K562 (cell line): ENCODE measurements at regions not wholly inside any gene's neighbourhood (a gene's known extent, or its start where the extent isn't known, plus 50 kb on each side); places are given as distances from the start of the nearest gene placed in this dataset.

Source experiments
- ATAC-seq: fragments of 200-7000 bp; cut with Tn5 transposase; 3 replicates; pipeline ENCODE4 v1.9.1; 2020; ENCODE audit warnings: moderate library complexity
- BruUV-seq: library from RNA; stranded (reverse); fragments of 400-500 nt; replicated peaks from 2 replicates; lab custom pipeline; 2021; lab: Mats Ljungman, UMichigan
- CTCF ChIA-PET: fragments of 300-600 bp; formaldehyde crosslinking; extraction: SDS; loops from one replicate; lab custom pipeline; 2021; ENCODE audit warnings: low intra/inter-chr PET ratio; lab: Yijun Ruan, JAX
- POLR2A ChIA-PET: fragments of 300-600, 350-650 bp; sonication (Branson Sonifier 250); formaldehyde crosslinking; extraction: SDS; loops from one replicate; lab custom pipeline; 2021; ENCODE audit warnings: antibody characterized with exemption, inconsistent platforms; lab: Yijun Ruan, JAX
- DNase-seq, 4 experiments: peaks; one replicate each; pipeline versions ENCODE4 v3.0.0 to v3.0.0-alpha.2; 2011 to 2018; ENCODE audit warnings: low spot score in 3 of 4, mixed read lengths in 3 of 4; ENCODE audit errors: extremely low read depth in 1 of 4
- FAIRE-seq: peaks from 2 replicates; lab custom pipeline; 2011; peaks lifted over from hg19 to GRCh38; lab: Jason Lieb, UNC
- H2AFZ ChIP-seq: 2 replicates; pipeline ENCODE4 v1.6.0; 2011; ENCODE audit warnings: low read depth, low read length, control low read depth, inconsistent platforms
- H3K27ac ChIP-seq: fragments of 200-600 bp; 3 replicates; pipeline ENCODE4 v1.8.0; 2011; ENCODE audit warnings: low read depth, mild to moderate bottlenecking, control low read depth, inconsistent platforms, low read length, moderate library complexity, mixed read lengths; ENCODE audit errors: extremely low read depth
- H3K27me3 ChIP-seq, 2 experiments: fragments of 300-600 bp in 1 of 2; 2 replicates in 1 of 2; 3 replicates in 1 of 2; pipeline versions ENCODE4 v1.6.0 to v1.8.0; 2011; ENCODE audit warnings: inconsistent platforms in 2 of 2, low read length in 2 of 2, mild to moderate bottlenecking in 1 of 2, mixed read lengths in 1 of 2, moderate library complexity in 1 of 2; ENCODE audit not compliant: control insufficient read depth in 2 of 2, insufficient read depth in 2 of 2
- H3K36me3 ChIP-seq: fragments of 300-600 bp; 3 replicates; pipeline ENCODE4 v1.8.0; 2011; ENCODE audit warnings: mild to moderate bottlenecking, low read length, inconsistent platforms; ENCODE audit not compliant: control insufficient read depth, insufficient read depth
- H3K4me1 ChIP-seq, 2 experiments: fragments of 200-600 bp in 1 of 2; replicated peaks in 1 of 2; 2 replicates in 1 of 2; 3 replicates in 1 of 2; pipeline versions ENCODE4 v1.5.1 to v1.8.0; 2011; ENCODE audit warnings: inconsistent platforms in 2 of 2, low read length in 2 of 2, mild to moderate bottlenecking in 1 of 2, mixed read lengths in 1 of 2, moderate library complexity in 1 of 2; ENCODE audit not compliant: control insufficient read depth in 2 of 2, insufficient read depth in 2 of 2
- H3K4me2 ChIP-seq: 2 replicates; pipeline ENCODE4 v1.6.1; 2011; ENCODE audit warnings: low read length, control low read depth, inconsistent platforms, mixed read lengths; ENCODE audit not compliant: insufficient read depth
- H3K4me3 ChIP-seq: fragments of 200-600 bp; sonication (generic), shearing (Covaris generic); 2 replicates; pipeline ENCODE4 v1.5.1; 2016; ENCODE audit warnings: control low read depth, inconsistent platforms
- H3K79me2 ChIP-seq: fragments of 200-600 bp; 3 replicates; pipeline ENCODE4 v1.8.0; 2011; ENCODE audit warnings: low read length, inconsistent platforms; ENCODE audit not compliant: control insufficient read depth, insufficient read depth
- H3K9ac ChIP-seq, 2 experiments: 2 replicates each; pipeline versions ENCODE4 v1.6.0 to v1.6.1; 2011; ENCODE audit warnings: low read depth in 2 of 2, low read length in 2 of 2, control low read depth in 1 of 2, inconsistent platforms in 1 of 2, mild to moderate bottlenecking in 1 of 2, mixed read lengths in 1 of 2; ENCODE audit not compliant: insufficient read depth in 1 of 2
- H3K9me1 ChIP-seq: one replicate; pipeline ENCODE4 v1.6.0; 2011; ENCODE audit warnings: inconsistent platforms, mild to moderate bottlenecking, low read length, moderate library complexity; ENCODE audit not compliant: control insufficient read depth, insufficient read depth
- H3K9me3 ChIP-seq: replicated peaks from 2 replicates; pipeline ENCODE4 v1.5.1; 2011; ENCODE audit warnings: low read depth, low read length, inconsistent platforms; ENCODE audit not compliant: control insufficient read depth, insufficient read depth
- H4K20me1 ChIP-seq: replicated peaks from 2 replicates; pipeline ENCODE4 v1.6.1; 2011; ENCODE audit warnings: low read length, inconsistent platforms, mixed read lengths; ENCODE audit not compliant: control insufficient read depth, insufficient read depth
- ARID2 ChIP-seq: fragments of 450-650 bp; IDR thresholded peaks from 2 replicates; pipeline ENCODE4 v1.6.1; 2017; ENCODE audit warnings: antibody characterized with exemption, mild to moderate bottlenecking
- BCOR ChIP-seq: fragments of 450-650 bp; IDR thresholded peaks from 2 replicates; pipeline ENCODE4 v1.6.1; 2016
- C11orf30 ChIP-seq: fragments of 450-650 bp; IDR thresholded peaks from 2 replicates; pipeline ENCODE4 v1.6.1; 2016; ENCODE audit warnings: low read depth, mild to moderate bottlenecking
- DNMT1 ChIP-seq: fragments of 450-650 bp; IDR thresholded peaks from 2 replicates; pipeline ENCODE4 v1.6.1; 2016; ENCODE audit warnings: antibody characterized with exemption, mild to moderate bottlenecking
- E2F4 ChIP-seq: sonication (generic); formaldehyde crosslinking; IDR thresholded peaks from 2 replicates; pipeline ENCODE4 v1.8.0; 2022; ENCODE audit warnings: mild to moderate bottlenecking, low read depth, missing genetic modification reagents
- HMG20A ChIP-seq: fragments of 450-650 bp; formaldehyde crosslinking; conservative IDR thresholded peaks from 2 replicates; pipeline ENCODE4 v1.4.0; 2020; ENCODE audit warnings: mild to moderate bottlenecking, mixed read lengths
- HNRNPK ChIP-seq: fragments of 200-400 bp; formaldehyde crosslinking; IDR thresholded peaks from one replicate; pipeline ENCODE4 v1.6.1; 2018; ENCODE audit warnings: mild to moderate bottlenecking, low read depth, low read length; ENCODE audit not compliant: poor library complexity, severe bottlenecking
- IRF2 ChIP-seq: sonication (generic); formaldehyde crosslinking; IDR thresholded peaks from 2 replicates; pipeline ENCODE4 v1.8.1; 2022; ENCODE audit warnings: mild to moderate bottlenecking, missing genetic modification reagents
- MTA1 ChIP-seq: fragments of 450-650 bp; IDR thresholded peaks from 2 replicates; pipeline ENCODE4 v1.6.1; 2017; ENCODE audit warnings: borderline replicate concordance
- MTF1 ChIP-seq: fragments of 250-450 bp; sonication (Bioruptor Pico); IDR thresholded peaks from 2 replicates; pipeline ENCODE4 v1.9.0; 2021; ENCODE audit warnings: moderate library complexity, mild to moderate bottlenecking, inconsistent platforms, borderline replicate concordance
- NFIX ChIP-seq: fragments of 250-450 bp; sonication (Bioruptor Pico); IDR thresholded peaks from 2 replicates; pipeline ENCODE4 v1.4.0; 2020; ENCODE audit warnings: low read depth, mild to moderate bottlenecking, moderate library complexity
- PCBP2 ChIP-seq: fragments of 200-400 bp; formaldehyde crosslinking; IDR thresholded peaks from 2 replicates; pipeline ENCODE4 v1.6.1; 2018; ENCODE audit warnings: low read length, low read depth, mild to moderate bottlenecking, moderate library complexity; ENCODE audit not compliant: poor library complexity, severe bottlenecking
- PHB ChIP-seq: fragments of 250-450 bp; sonication (Bioruptor Pico); IDR thresholded peaks from 2 replicates; pipeline ENCODE4 v1.5.0; 2021
- PPARD ChIP-seq: fragments of 250-450 bp; sonication (Bioruptor Pico); IDR thresholded peaks from 2 replicates; pipeline ENCODE4 v1.8.0; 2022; ENCODE audit warnings: inconsistent platforms, mild to moderate bottlenecking, moderate library complexity
- SLC30A9 ChIP-seq: fragments of 250-450 bp; sonication (Bioruptor Pico); IDR thresholded peaks from 2 replicates; pipeline ENCODE4 v1.8.0; 2022; ENCODE audit warnings: mild to moderate bottlenecking, moderate library complexity
- TBP ChIP-seq: optimal IDR thresholded peaks from 2 replicates; pipeline ENCODE3; 2011; ENCODE audit warnings: low read depth, low read length, improper control_type of control experiment
- VEZF1 ChIP-seq: fragments of 200-800 bp; sonication (Bioruptor generic); IDR thresholded peaks from 2 replicates; pipeline ENCODE4 v1.6.1; 2017; ENCODE audit warnings: missing genetic modification characterization, missing compliant biosample characterization
- ZBTB1 ChIP-seq: sonication (generic); formaldehyde crosslinking; IDR thresholded peaks from 2 replicates; pipeline ENCODE4 v1.8.1; 2023; ENCODE audit warnings: missing genetic modification reagents, low read depth, mild to moderate bottlenecking, borderline replicate concordance
- ZNF121 ChIP-seq: sonication (generic); formaldehyde crosslinking; conservative IDR thresholded peaks from 2 replicates; pipeline ENCODE4 v1.8.0; 2022; ENCODE audit warnings: missing genetic modification reagents
- WGBS: fragments of 100-300 bp; shearing (Covaris generic); methylation state at CpG from one replicate; pipeline ENCODE4 v1.1.6; 2016; ENCODE audit warnings: low coverage, mixed read lengths; ENCODE audit not compliant: insufficient coverage; ENCODE audit errors: missing lambda C conversion rate; 5-methylcytosine and 5-hydroxymethylcytosine counted together
- in situ Hi-C: fragments of 300-500 bp; cut with MboI; formaldehyde crosslinking; loops from 4 replicates; pipeline ENCODE4 v1.15.0; 2018; ENCODE audit warnings: inconsistent platforms, mixed read lengths
- intact Hi-C: fragments of 100-400 bp; cut with micrococcal nuclease; formaldehyde crosslinking; loops from 2 replicates; pipeline ENCODE4 v1.14.2; 2022
- TF ChIP-seq, protein P1 (sequence below): fragments of 450-650 bp; IDR thresholded peaks from 2 replicates; pipeline ENCODE4 v1.6.1; 2016; ENCODE audit warnings: missing biosample characterization, missing genetic modification characterization

DNA sequence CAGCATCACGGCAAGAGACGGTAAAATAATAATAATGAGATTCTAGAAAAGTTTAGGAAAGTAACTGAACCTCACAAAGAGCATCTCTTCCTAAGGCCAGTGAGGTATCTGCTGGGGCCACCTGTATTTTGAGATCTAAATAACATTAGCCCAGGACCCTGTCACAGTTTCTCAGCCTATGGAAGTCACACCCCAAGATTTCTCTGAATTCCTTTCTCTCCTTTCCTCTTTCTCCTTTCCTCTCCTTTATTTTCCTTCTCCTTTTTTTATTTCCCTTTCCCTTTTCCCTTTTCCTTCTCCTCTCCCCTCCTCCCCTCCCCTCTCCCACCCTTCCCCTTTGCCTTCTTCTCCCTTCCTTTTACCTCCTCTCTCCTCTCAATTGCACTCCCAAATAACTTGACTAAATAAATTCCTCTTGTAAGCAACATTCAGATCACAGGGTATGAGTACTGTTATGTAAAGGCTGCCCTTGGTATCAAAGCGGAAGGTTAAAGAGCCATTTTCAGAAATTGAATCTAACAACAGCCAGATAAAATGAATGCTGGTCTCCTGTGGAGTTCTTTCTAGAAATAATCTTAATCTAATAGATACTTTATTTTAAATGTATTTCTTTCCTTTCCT is 506.2 kb downstream of the EPM2A start:
- FAIRE-seq (no peak), DNase-seq (no peak)
- 2% methylated on average over 3 of the region's 3 CpGs for WGBS

DNA sequence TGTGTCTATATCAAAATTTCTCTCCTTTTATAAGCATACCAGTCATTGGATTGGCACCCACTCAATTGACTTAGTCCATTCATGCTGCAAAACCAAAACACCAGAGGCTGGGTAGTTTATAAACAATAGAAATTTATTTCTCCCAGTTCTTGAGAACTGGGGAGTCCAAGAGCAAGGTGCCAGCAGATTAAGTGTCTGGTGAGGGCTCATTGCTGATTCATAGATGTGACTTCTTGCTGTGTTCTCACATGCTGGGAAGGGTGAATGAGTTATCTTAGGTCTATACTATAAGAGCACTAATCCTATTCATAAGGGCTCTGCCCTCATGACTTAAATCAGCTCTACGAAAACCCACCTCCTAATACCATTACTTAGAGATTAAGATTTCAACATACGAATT is 501.4 kb downstream of the EPM2A start:
- H3K4me3 ChIP-seq: no peak overlapping the region
- ChIA-PET CTCF (no interaction called here), POLR2A (no interaction called here)
- H3K9ac ChIP-seq: no peak overlapping the region
- no TSS peak for BruUV-seq
- FAIRE-seq (no peak), ATAC-seq (no peak), DNase-seq (no peak)
- intact Hi-C loops (no loop called here), in situ Hi-C loops (no loop called here)
- 0% methylated on average over 2 of the region's 2 CpGs for WGBS
- H3K27ac ChIP-seq: no peak overlapping the region
- no peaks in the 10 kb centered on the region for H3K36me3 ChIP-seq
- H3K4me2 ChIP-seq: no peak overlapping the region
- H2AFZ ChIP-seq: no peak overlapping the region
- H3K4me1 ChIP-seq: no peaks in the 10 kb centered on the region
- H3K9me3 ChIP-seq: 0 out of 2 replicates have a peak, but pooled peaks cover 2% of the 10 kb centered on the region
- H3K79me2 ChIP-seq: no peaks in the 10 kb centered on the region
- no peaks in the 10 kb centered on the region for H3K27me3 ChIP-seq
- no peaks in the 10 kb centered on the region for H3K9me1 ChIP-seq
- no peaks in the 10 kb centered on the region for H4K20me1 ChIP-seq
- TF ChIP-seq ARID2 (no peak), PHB (no peak), HMG20A (CRISPR knock-in tag) (no peak), ZBTB1 (CRISPR knock-in tag) (no peak), E2F4 (CRISPR knock-in tag) (no peak), VEZF1 (CRISPR knock-in tag) (no peak), DNMT1 (no peak), TBP (no peak), BCOR (no peak)
- TF ChIP-seq, protein P1, sequence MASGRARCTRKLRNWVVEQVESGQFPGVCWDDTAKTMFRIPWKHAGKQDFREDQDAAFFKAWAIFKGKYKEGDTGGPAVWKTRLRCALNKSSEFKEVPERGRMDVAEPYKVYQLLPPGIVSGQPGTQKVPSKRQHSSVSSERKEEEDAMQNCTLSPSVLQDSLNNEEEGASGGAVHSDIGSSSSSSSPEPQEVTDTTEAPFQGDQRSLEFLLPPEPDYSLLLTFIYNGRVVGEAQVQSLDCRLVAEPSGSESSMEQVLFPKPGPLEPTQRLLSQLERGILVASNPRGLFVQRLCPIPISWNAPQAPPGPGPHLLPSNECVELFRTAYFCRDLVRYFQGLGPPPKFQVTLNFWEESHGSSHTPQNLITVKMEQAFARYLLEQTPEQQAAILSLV (tag): no peak

More for the DNA sequence above, 506.2 kb downstream of the EPM2A start:
- Histone ChIP-seq H3K9ac (no peak overlapping the region), H2AFZ (no peak overlapping the region), H3K4me1 (no peaks in the 10 kb centered on the region), H3K4me3 (no peak overlapping the region), H3K4me2 (no peak overlapping the region), H4K20me1 (no peaks in the 10 kb centered on the region), H3K27me3 (no peaks in the 10 kb centered on the region), H3K9me3 (peaks cover 2% of the 10 kb centered on the region; the same call in 1 of the 2 replicates), H3K9me1 (no peaks in the 10 kb centered on the region), H3K27ac (no peak overlapping the region), H3K79me2 (no peaks in the 10 kb centered on the region), H3K36me3 (no peaks in the 10 kb centered on the region)
- no TSS peak for BruUV-seq
- ChIA-PET POLR2A (no interaction called here), CTCF (no interaction called here)
- TF ChIP-seq PCBP2 (peak; percentile 71), NFIX (CRISPR knock-in tag) (no peak), PPARD (CRISPR knock-in tag) (no peak), MTF1 (CRISPR knock-in tag) (no peak), HNRNPK (peak; percentile 54), MTA1 (no peak), IRF2 (CRISPR knock-in tag) (no peak), C11orf30 (no peak), SLC30A9 (no peak), ZNF121 (no peak)
- no peak for ATAC-seq
- intact Hi-C loops (no loop called here), in situ Hi-C loops (no loop called here)
